HFF-Myc (cell line): ENCODE measurements at regions not wholly inside any gene's neighbourhood (a gene's known extent, or its start where the extent isn't known, plus 50 kb on each side); places are given as distances from the start of the nearest gene placed in this dataset.

Experiments used
- DNase-seq: peaks from one replicate; pipeline ENCODE4 v3.0.0-alpha.2; 2011; ENCODE audit warnings: low read depth; ENCODE audit errors: extremely low read depth
- H3K4me3 ChIP-seq: replicated peaks from 2 replicates; pipeline ENCODE4 v1.5.1; 2011; ENCODE audit warnings: low read depth, mild to moderate bottlenecking, control low read depth, low read length
- CTCF ChIP-seq: IDR thresholded peaks from 2 replicates; pipeline ENCODE4 v1.5.1; 2012; ENCODE audit warnings: mild to moderate bottlenecking, low read depth, low read length, control low read depth; ENCODE audit errors: missing control alignments

- DNase-seq, result no peak
- TF ChIP-seq CTCF, result no peak
- no peak overlapping the region for H3K4me3 ChIP-seq
Measured at GRCh38 chr2:239792405-239793084, 232.6 kb downstream of the NDUFA10 start.

GRCh38 chr2:239791526-239792404 lies 233.4 kb downstream of the NDUFA10 start:
- no peak overlapping the region for H3K4me3 ChIP-seq
- TF ChIP-seq CTCF, result no peak
- no peak for DNase-seq

GRCh38 chr2:239790721-239791120 lies 234.4 kb downstream of the NDUFA10 start:
- no peak for DNase-seq
- TF ChIP-seq CTCF, result no peak

GRCh38 chr2:239790313-239790712 lies 234.8 kb downstream of the NDUFA10 start:
- no peak overlapping the region for H3K4me3 ChIP-seq
- TF ChIP-seq CTCF, result no peak
- no peak for DNase-seq

More at GRCh38 chr2:239790721-239791120, 234.4 kb downstream of the NDUFA10 start:
- H3K4me3 ChIP-seq, result no peak overlapping the region

- no peak overlapping the region for H3K4me3 ChIP-seq
- DNase-seq, result no peak
- no peak for TF ChIP-seq CTCF
Measured at GRCh38 chr2:239789711-239790110, 235.4 kb downstream of the NDUFA10 start.

- DNase-seq, result no peak
Measured at GRCh38 chr2:239788576-239789098, 236.5 kb downstream of the NDUFA10 start.

More at GRCh38 chr2:239788576-239789098, 236.5 kb downstream of the NDUFA10 start:
- H3K4me3 ChIP-seq, result no peak overlapping the region
- no peak for TF ChIP-seq CTCF
